Upper lobe of left lung (tissue), 4 donors: ENCODE measurements at regions not wholly inside any gene's neighbourhood (a gene's known extent, or its start where the extent isn't known, plus 50 kb on each side); places are given as distances from the start of the nearest gene placed in this dataset.

ENCODE experiments used
- EP300 ChIP-seq, 4 donors: sonication (generic); formaldehyde crosslinking; IDR thresholded peaks; one replicate each; pipeline ENCODE4 v1.5.1; 2017; ENCODE audit warnings: antibody characterized with exemption in 4 of 4, control low read depth in 2 of 4
- POLR2A ChIP-seq, 4 donors: fragments of 450-650 bp; IDR thresholded peaks; one replicate each; pipeline ENCODE4 v1.5.1; 2016 to 2017; ENCODE audit warnings: antibody characterized with exemption in 4 of 4, mild to moderate bottlenecking in 2 of 4
- TF ChIP-seq, protein P1 (sequence below), 6 experiments: fragments of 450-650 bp in 4 of 6; fragments of 200-600 bp in 2 of 6; sonication (generic) in 2 of 6; IDR thresholded peaks; one replicate each; pipeline ENCODE4 v1.5.1; 2016 to 2019; ENCODE audit warnings: antibody characterized with exemption in 6 of 6

GRCh38 chr2:151176661-151177060, 85.0 kb downstream of the RBM43 start:
- TF ChIP-seq, protein P1, sequence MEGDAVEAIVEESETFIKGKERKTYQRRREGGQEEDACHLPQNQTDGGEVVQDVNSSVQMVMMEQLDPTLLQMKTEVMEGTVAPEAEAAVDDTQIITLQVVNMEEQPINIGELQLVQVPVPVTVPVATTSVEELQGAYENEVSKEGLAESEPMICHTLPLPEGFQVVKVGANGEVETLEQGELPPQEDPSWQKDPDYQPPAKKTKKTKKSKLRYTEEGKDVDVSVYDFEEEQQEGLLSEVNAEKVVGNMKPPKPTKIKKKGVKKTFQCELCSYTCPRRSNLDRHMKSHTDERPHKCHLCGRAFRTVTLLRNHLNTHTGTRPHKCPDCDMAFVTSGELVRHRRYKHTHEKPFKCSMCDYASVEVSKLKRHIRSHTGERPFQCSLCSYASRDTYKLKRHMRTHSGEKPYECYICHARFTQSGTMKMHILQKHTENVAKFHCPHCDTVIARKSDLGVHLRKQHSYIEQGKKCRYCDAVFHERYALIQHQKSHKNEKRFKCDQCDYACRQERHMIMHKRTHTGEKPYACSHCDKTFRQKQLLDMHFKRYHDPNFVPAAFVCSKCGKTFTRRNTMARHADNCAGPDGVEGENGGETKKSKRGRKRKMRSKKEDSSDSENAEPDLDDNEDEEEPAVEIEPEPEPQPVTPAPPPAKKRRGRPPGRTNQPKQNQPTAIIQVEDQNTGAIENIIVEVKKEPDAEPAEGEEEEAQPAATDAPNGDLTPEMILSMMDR (IDR thresholded peaks at IDR 0.05): no peak
- TF ChIP-seq POLR2A (IDR thresholded peaks at IDR 0.05) (no peak), EP300 (IDR thresholded peaks at IDR 0.05) (no peak)
